Right renal pelvis (tissue), 4 donors: ENCODE measurements at regions not wholly inside any gene's neighbourhood (a gene's known extent, or its start where the extent isn't known, plus 50 kb on each side); places are given as distances from the start of the nearest gene placed in this dataset.

Experiments
- DNase-seq, 4 donors: peaks; one replicate each; pipeline ENCODE4 v3.0.0-alpha.2; 2013; ENCODE audit warnings: low read depth in 4 of 4, low spot score in 3 of 4, missing footprints in 1 of 4

DNA sequence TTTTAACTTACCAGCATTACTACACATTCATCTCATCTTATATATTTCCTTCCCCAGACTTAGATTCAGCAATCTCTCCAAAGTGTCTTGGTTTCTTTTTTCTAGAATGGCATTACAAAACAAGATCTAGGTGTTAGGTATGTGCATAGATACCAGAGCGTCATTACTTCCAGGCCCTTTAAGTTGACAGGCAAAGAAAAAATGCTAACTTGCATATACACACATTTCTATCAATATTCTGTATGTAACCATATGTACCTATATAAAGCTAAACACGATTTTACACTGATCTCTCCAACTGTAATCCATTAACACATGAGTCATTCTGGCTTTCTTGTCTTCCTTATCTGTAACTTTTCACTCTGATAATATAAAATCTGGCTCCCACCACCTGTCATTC, 503.8 kb upstream of the NRXN1 start:
- DNase-seq, result no peak

DNA sequence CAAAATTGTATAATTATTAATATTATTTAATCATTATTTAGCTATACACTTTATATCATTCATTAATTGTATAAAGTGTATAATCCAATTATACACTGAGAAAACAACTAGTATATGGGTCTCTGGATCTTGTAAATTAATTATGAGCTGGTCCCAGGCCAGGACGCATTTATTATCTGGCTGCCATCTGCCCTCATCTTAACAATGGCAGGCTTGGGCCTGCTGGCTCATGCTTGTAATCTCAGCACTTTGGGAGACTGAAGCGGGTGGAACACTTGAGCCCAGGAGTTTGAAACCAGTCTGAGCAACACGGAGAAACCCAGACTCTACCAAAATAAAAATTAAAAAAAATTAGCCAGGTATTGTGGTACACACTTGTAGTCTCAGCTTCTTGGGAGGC, 502.2 kb upstream of the NRXN1 start:
- no peak for DNase-seq

DNA sequence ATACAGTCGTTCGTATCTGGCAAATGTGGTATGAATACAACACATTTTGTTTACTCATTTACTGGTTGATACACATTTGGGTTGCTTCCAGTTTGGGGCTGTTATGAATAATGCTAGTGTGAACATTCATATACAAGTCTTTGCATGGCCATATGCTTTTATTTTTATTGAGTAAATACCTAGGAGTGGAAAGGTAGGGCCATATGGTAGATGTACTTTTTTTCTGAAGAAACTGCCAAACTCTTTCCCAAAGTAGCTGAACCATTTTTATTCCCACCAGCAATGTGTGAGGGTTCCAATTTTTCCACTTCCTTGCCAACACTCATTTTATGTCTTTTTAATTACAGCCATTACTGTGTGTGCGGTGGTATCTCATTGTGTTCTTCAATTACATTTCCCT, 496.2 kb upstream of the NRXN1 start:
- no peak for DNase-seq

DNA sequence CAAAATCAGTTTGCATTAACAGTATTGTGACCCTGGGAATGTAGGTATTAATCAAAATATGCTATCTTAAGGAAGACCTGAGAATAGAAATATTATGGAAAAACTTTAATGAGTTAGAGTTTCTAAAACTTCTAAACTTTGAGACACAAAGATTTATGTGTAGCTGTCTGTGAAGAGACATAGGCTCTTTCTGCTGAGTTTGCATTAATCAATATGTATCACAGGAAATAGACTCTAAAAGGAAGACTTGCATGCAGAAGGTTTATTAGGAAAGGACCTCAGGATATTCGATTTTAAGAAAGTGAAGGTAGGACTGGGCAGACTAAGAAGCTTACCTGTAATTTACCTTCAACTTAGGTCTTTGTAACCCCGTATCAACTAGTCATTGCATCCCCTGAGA, 494.8 kb upstream of the NRXN1 start:
- no peak for DNase-seq

DNA sequence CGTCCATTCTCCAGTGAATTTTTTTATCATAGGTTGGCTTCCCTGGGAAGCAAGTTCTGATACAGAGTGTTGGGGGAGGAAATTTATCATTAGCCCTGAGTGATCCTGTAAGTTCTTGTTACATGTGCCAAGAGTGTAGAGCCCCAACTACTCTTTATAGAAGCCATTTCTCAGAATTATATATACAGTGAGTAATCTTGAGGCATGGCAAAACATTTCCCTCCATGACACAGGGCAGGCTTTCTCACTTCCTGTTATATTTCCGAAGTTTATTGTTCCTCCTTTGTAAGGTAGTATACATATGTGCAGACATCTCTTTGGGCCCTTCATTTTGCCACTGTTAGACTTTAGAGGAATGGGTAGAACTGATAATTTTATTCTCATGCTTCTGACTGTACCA, 484.7 kb upstream of the NRXN1 start:
- no peak for DNase-seq

DNA sequence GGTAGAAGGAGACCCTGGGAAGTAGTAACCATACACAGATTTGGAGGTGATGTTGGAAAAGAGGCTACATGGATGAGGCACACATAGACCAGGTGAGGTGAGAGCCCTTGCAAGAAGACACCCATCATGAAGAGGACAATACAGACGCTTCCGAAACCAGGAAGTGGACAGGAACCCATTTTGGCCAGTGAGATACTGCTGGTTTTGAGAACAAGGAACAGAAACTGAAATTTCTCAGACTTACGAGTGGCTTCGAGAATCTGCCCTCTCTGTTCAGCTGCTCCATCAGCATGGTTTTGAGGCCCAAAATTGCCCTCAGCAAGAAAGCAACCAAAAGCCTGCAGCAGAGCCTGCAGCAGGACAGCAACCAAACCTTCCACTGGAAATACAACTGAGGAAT, 479.1 kb upstream of the NRXN1 start:
- DNase-seq, result no peak

DNA sequence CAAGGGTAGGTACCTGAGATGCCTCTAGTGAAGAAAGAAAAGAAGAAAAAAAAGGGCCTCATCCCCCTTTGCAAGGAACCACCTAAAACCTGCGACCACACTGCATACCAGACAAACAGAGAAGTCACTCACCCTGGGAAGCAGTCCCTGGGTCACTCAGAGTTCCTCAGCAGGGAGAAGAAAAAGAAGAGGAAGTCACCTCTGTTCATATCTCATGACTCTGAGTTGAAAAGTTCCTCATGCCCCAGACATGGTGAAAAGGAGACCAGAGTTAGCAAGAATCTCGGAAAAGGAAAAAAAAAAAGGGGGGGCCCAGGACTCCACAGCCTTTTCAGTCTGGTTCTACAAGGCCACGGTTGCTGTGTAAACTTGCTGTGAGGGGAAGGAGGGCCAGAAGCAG, 478.4 kb upstream of the NRXN1 start:
- DNase-seq, result no peak

DNA sequence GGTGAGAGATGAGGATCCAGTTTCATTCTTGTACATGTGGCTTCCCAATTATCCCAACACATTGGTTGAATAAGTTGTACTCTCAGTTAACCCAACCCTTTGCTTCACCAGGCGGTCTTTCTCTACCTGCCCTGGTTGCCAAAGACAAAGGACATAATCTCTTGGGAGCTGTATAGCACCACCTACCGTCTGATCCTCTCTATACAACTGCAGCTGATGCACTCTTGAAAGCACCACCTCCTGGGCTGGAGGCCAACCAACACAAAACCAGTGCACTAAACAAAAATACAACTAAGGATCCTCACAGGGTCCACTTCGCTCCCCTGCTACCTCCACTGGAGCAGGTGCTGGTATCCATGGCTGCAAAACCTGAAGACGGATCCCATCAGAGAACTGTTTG, 473.6 kb upstream of the NRXN1 start:
- DNase-seq, result no peak

DNA sequence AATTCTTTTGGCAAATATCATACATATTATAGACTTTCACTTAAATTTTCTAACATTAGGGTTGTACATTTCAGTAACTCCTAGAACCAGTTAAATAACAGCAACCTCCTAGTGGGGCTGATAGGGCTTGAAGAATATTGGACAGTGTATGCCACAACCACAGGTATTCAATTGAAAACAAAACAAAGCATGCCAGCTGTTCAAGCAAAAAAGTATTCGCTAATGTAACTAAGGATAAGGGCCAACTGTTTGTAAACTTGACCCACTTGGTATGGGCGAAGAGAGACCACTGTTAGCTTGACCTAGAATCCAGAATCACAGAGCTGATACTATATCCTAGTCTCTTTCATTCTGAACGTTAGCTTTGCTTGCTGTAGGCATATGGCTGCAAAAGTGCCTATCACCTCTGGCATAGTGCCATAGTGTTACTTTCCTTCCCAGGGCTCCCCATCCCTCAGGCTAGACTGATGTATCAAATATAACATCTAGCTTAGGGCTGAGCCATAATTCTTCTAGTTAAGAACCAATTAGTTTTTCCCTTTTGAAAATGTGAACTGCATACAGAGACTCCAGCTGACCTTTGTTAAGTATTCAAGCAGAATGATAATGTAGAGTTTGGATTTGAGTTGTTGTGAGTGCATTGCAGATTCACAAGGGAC, 458.8 kb upstream of the NRXN1 start:
- no peak for DNase-seq

DNA sequence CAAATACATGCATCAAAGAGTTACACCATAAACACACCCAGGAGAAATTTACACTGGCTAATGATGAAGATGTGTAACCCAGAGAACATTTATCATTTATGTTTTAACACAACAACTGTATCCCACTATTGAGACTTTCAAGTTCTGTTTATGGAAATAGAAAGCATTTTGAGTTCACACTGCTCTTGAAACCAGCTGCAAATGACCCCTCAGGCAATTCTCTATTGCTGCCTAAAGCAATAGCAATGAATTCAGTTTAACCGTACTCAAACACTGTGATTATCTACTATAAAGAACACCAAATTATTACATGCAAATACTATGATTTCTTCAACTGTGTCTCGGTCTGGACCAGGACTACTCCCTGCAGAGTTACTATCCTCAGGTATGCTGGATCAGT, 452.7 kb upstream of the NRXN1 start:
- no peak for DNase-seq

DNA sequence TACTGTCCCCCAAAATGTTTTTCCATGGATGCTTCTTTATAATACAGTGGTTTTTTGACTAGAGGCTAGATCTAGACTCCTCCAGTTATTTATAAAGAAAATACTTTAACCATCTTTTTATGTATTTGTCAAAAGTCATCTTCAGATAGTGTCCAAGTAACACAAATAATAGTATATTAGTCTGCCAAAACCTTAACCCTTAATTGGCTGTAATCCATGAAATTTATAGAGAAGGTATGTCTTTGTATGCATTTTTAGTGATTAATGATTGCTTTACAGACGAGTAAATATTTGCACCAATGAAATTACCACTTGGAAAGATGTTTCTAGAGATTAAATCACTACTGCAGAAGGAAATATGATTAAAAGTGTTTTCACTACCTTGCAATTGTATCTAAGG, 451.8 kb upstream of the NRXN1 start:
- no peak for DNase-seq

DNA sequence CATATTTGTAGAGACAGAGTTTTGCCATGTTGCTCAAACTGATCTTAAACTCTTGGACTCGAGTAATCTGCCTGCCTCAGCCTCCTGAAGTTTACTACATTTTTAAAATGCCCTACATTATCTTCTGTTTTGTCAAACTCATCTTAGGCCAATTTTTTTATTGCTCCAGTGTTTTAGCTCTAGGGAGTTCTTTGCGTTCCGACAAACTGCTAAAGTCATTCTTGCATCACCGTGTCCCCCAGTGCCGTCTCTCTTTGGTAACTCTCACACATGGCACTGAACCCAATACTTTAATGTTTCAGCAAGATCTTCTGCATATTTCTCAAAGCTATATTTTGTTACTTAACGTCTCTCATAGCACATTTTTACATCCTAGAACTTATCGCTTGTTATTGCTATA, 440.9 kb upstream of the NRXN1 start:
- DNase-seq, result no peak

DNA sequence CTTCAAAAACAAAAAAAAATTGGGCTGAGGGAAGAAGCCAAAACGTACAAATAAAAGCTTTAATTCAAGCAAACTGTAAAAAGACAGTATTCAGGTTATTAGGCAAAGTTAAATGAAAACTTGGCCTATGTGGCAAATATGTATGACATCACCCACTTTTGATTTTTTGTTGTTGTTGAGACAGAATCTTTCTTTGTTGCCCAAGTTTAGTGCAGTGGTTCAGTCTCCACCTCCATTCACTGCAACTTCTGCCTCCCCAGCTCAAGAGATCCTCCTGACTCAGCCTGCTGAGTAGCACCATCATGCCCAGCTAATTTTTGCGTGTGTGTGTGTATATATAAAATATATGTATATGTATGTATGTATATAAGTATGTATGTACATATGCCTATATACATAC, 440.4 kb upstream of the NRXN1 start:
- DNase-seq, result no peak

DNA sequence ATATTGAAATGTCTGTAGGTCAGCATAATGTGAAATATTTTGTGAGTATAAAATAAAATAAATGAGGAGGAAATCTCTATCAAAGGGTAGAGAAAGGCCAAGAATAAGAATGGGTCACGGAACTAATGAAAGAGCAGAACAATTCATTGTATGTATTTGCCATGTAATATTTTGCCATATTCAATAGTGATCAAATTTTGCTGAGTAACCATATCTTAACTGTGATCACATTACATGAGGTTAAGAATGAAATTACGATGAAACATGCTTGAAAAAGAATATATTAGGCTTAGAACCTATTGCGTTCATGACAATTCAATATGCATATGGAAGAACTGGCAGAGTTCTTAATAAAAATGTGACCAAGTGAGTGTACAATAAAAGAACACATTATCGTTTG, 437.2 kb upstream of the NRXN1 start:
- DNase-seq, result no peak

DNA sequence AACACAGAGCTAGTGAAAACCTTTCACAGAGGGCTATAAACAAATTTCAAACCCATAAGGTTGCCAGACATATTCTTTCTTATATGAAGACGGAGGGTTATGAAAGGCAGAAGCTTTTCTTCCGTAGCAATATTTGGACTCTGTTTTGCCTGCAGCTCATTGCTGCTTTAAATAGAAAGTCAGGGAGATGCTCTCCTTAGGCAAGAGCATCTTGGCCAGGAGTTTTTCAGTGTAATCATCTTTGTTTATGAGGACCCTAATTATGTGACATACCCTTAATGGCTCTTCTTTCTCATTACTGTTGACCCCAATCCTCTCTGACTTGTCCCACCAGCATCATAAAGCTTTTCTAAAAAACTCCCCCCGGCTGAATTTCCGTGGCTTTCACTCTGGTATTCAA, 433.4 kb upstream of the NRXN1 start:
- no peak for DNase-seq

DNA sequence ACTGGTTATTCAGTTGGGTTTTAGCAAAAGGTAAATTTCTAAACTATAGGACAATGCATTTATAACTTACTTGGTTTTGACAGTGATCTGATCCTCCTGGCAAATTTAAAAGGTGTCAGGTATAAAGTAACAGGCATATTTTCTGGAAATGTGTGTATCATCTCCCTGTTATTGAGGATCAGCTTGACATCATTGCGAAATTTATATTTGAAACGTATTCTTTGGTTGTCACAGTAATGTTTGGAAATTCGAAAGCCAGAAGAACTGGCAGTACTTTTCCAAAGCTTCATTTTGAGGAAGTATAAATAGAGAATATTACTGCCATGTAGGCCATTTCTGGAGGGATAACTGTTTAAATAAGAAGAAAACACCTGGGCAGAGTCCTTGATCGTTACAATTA, 422.2 kb upstream of the NRXN1 start:
- DNase-seq, result no peak

DNA sequence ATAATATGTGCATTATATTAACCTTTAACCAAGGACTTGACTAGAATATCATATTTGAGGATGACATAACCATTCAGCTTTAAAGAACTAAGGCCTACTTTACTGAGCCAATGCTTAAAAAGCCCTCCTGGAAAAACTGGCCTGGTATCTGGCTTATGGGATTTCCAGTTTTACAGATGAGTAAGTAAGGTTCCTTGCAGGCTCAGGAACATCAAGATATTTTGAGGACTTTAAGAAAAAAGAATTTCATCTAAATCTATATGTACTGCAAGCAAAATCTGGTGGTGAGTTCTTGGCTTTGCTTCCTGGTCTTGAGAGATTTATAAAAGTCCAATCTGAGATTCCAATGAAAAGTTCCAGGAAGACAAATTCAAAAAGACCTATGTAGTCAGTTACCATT, 417.0 kb upstream of the NRXN1 start:
- no peak for DNase-seq

DNA sequence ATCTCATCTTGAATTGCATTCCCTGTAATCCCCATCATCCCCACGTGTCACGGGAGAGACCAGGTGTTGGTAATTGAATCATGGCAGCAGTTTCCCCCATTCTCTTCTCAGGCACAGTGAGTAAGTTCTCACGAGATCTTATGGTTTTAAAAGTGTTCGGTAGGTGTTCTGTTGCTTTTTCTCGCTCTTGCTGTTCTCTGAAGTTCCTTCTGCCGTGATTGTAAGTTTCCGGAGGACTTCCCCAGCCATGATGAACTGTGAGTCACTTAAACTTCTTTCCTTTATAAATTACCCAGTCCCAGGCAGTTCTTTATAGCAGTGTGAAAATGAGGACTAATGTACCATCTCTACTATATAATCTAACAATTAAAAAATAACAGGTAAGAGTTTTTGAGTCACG, 409.9 kb upstream of the NRXN1 start:
- DNase-seq, result no peak

DNA sequence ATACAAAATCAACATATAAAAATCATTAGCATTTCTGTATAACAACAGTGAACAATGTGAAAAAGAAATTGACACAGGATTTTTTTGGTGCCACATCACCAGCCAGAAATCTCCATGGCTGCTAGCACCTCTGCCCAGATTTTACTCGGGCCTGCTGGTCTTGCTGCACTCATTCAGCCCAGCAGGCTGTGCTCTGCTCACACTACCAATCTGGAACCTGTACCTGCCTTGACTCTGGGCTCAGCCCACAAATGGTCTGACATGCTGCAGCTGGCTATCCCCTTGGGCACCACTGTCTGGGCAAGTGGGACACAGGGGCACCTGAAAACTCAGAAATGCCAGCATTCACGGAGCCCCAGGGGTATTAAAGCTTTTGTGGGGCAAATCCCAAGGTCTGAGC, 392.5 kb upstream of the NRXN1 start:
- no peak for DNase-seq

DNA sequence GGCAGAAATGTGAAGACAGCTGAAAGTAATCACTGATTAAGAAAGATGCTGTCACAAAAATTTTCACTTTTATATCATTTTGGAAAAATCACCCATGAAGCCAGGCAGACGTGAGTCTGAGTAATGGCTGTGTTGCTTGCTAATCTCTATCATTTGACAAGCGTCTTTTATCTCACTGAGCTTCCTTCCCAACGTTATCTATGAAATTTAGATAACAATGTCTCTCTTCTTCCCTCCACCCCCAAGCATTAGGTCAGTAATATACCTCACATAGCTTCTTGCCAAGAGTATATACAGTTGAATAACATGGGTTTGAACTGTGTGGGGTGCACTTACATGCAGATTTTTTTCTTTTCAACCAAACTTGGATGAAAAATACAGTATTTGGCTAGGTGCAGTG, 388.6 kb upstream of the NRXN1 start:
- DNase-seq, result no peak

DNA sequence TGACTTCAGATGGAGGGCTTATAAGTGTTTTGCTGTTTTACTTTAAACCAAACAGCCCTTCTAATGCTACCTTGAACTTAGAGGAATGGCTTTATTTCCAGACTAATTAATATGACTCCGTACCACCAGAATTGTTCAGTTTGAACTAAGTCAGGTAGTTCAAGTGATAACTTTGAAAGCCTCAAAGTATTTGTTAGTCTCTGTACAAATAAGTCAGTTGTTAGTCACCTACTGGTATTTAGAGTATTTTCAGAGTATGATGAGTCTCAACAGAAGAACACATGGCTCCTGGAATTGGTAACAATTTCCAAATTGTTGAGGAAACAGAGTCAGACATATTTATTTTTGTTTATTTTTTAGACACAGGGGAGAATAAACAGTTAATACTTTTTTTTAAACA, 381.8 kb upstream of the NRXN1 start:
- no peak for DNase-seq

DNA sequence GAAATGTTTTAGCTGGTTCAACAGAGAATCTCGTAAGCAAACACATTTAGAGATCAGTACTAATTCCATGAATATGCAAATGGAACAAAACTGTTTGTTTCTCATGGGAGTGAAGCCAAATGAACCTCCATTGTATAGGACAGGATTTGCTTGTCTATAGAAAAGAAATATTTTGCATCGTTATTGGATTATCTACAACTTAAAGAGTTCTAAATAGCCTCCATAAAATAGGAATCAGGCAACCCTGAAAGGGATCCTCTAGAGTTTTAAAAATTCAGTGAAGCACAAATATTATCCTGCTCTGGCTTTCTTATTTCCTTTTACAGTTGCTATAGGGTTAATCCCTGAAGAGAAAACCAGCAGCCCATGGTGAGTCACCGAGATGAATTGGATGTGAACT, 378.4 kb upstream of the NRXN1 start:
- DNase-seq, result no peak

DNA sequence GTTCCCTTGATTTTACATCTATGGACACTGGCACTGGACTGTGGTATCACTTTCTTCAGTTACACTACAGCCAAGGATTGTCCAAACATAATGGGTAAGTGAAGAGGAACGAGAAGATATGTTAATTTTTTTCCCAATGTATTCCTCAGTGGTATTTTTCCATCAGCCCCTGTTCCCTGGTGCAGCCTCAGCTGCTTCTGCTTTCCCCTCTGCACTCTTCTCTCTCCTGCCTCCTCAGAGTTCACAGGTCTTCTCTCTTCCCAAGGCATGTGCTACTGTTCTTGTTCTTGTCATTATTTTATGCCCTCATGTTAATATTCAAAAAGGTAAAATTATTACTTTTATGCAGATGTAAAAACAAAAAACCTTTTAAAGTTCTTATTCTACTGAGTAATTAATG, 378.0 kb upstream of the NRXN1 start:
- DNase-seq, result no peak

DNA sequence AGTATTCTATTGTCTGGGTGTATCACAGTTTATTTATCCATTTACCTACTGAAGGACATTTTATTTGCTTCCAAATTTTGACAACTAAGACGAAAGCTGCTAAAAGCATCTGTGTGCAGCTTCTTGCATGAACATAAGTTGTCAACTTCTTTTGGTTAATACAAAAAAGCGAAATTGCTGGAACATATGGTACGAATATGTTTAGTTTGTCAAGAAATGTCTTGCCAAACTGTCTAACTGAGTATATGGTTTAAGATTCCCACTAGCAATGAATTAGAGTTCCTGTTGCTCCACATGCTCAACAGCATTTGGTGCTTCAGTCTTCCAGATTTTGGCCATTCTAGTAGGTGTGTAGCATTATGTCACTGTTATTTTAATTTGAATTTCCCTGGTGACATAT, 372.3 kb upstream of the NRXN1 start:
- DNase-seq, result no peak
